ENCODE measurements at regions not wholly inside any gene's neighbourhood (a gene's known extent, or its start where the extent isn't known, plus 50 kb on each side); places are given as distances from the start of the nearest gene placed in this dataset.
"Not testable (repeated sequence)": the region's sequence is repeated elsewhere in the genome, so short reads cannot be mapped to it uniquely, and the experiment has no call there.

GRCh38 chr6:27138837-27139755 lies 108.4 kb upstream of the PRSS16 start:
- peak; percentile 84 for DNase-seq

DNA sequence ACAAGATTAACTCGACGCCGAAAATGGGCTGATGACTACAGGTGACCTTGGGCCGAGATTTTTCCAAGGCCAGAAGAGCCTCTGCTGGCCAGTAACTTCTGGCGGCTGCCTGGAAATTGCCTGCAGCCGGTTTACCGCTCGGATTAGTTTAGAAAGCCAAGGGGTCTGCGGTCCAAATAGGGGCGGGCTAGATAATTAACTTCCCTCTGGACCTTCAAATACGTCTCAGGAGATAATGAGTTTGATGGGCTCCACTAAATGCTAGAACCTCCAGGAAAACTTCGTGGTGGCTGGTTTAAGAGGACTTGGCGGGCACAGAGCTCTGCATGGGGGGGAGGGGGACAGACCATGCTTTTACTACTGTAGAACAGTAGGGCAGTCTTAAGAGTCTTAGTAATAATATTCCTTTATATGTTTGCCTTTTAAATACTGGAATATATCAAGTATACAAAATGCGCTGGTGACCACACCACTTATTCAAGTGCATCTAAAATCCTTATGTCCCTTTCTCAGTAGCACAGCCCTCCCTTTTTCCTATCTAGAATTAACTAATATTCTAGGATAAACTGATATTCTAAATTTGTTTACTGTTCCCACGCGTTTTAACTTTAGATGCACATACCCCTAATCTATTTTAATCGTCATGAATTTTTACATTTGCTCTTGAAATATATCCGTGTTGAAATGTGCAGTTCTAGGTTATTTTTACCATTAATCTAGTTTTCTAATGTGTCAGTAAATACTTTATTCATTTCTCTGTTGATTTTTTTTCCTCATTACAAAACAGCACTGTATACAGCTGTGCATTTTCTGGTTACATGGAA lies 107.5 kb upstream of the PRSS16 start:
- DNase-seq = no peak

DNA sequence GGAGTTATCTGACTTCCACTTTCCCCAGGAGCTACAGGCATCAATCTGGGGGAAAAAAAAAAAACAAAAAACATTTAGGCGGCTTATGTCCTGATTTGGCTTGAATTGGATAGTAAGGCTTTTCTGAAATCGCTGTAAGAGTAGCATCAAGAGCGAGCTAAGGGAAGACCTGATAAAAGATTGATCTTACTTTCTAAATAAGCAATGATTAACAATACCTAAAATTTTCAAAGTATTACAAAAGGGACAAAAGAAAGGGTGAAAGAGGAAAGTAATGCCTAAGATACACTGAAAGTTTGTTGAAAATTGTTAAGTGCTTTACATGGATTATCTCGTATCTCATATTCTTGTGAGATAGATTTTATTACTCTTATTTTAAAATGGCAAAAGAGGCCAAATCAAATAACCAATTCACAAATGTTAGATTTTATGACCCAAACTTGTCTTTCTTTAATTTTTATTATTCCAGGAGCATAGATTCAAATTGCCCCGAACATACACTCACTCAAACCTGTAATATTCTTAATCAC lies 106.4 kb upstream of the PRSS16 start:
- no peak for DNase-seq

GRCh38 chr6:27141529-27142015 lies 105.9 kb upstream of the PRSS16 start:
- DNase-seq = no peak

DNA sequence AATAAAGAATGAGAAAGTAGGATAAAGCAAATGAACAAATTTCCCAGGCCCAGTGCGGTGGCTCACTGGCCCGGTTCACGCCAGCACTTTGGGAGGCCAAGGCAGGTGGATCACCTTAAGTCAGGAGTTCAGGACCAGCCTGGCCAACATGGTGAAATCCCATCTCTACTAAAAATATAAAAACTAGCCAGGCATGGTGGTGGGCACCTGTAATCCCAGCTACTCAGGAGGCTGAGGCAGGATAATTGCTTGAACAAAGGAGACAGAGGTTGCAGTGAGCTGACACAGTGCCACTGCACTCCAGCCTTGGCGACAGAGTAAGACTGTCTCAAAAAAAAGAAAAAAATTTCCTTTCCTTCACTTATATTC lies 104.5 kb upstream of the PRSS16 start:
- DNase-seq = not testable (repeated sequence)

DNA sequence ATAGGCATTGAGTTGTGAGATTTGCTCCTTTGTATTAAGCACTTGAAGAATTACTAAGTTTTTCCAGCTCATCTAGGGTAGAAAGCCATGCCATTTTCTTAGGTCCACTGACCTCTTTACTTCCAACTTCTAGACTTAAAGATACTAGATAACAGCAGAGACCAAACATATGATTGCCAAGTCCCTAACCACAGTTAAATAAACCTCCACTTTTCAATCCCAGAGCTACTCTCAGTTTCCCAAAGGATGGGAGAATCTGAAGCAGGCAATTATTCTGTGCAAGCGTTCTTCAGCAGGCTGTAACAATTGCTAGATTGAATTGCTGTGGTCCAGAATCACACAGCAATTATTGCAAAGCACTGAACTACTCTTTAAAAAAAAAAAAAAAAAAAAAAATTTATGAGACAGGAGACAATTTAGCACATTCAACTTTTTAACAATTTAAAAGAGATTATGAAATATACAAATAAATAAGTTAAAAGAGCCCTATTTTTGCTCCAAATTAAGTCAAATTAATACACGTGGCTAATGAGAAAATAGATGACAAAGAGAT lies 104.0 kb upstream of the PRSS16 start:
- DNase-seq = no peak

DNA sequence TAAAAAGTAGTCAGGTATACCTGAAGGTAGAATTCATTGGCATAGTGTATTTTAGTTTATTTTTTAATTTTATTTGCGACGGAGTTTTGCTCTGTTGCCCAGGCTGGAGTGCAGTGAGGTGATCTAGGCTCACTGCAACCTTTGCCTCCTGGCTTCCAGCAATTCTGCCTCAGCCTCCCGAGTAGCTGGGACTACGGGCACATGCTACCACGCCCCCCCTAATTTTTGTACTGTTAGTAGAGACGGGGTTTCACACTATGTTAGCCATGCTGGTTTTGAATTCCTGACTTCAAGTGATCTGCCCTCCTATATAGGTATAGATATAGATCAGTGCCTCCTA lies 102.8 kb upstream of the PRSS16 start:
- no peak for DNase-seq

DNA sequence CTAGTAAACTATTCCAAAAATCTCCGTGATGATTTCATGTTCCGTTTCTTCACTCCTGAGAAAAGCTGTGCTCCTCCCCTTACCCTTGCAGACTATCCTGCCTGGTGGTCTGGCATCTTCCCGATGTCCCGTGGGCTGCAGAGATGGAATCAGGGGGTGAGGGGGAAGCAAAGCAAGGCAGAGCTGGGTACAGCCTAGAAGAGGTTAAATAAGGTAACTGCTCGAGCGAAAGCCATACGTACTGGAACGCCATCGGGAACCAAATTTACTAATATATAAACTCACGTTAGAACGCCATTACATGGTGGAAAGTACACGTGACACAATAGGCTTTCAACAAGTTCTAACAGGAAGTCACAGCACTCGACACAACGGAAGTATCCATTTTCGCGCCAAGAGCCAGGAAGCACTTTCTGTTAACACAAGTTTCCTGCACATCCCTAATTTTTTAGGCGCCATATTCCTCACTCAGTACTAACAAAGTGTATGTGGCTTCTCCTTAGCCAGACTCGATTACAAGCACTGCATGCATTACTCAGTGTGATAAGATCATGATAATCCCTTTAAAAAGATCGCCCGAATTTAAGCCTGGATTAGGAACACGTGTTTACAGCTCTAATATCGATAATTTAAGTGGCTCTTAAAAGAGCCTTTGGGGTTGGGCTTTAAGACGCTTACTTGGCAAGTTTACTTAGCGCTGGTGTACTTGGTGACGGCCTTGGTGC lies 101.6 kb upstream of the PRSS16 start:
- DNase-seq = peak; percentile 82

- not testable (repeated sequence) for DNase-seq
These were observed 101.1 kb upstream of the PRSS16 start for GRCh38 chr6:27146456-27146705.

- peak; percentile 97 for DNase-seq
These were observed 100.6 kb upstream of the PRSS16 start for GRCh38 chr6:27146706-27147505.

GRCh38 chr6:27148404-27148795 lies 99.1 kb upstream of the PRSS16 start:
- DNase-seq = no peak

DNA sequence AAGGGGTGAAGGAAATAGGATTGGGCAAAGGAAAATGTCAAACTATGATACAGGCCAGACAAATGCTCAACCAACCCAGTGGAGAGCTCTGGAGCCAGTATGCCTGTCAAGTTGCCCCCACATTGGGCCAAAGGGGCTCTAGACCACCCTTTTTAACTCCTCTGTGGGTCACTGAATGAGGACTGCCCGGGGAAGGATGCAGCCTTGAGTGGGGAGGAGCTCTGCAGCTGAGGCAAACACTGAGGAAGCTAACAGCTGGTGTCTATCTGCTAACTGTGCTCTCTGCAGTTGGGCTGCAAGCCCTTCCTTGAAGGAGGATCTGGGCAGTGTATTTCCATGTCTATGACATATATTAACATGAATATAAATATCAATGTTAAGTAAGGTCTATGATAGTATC lies 98.4 kb upstream of the PRSS16 start:
- no peak for DNase-seq

- DNase-seq = peak; percentile 31
These were observed 92.8 kb upstream of the PRSS16 start for GRCh38 chr6:27154696-27155095.

- DNase-seq = no peak
These were observed 90.5 kb upstream of the PRSS16 start for GRCh38 chr6:27156874-27157458.

GRCh38 chr6:27157459-27158315 lies 89.8 kb upstream of the PRSS16 start:
- DNase-seq = peak; percentile 90

DNA sequence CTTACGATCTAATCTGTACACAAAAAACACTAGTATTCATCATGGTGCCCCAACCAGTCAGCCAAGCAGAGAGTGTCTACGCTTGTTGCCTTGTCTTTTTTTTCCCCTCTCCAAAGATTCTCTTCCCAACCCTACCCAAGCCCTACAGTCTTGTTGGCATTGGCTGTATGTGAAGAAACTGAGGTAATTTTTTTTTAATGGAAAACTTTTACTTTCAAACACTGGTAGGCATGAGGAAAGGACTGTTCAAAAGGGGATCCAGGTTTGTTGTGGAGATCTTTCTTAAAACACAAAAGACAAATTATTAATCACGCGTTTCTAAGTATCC lies 89.2 kb upstream of the PRSS16 start:
- DNase-seq = no peak

- DNase-seq = no peak
These were observed 87.8 kb upstream of the PRSS16 start for GRCh38 chr6:27159725-27160124.

GRCh38 chr6:27161115-27161514 lies 86.4 kb upstream of the PRSS16 start:
- DNase-seq = no peak

GRCh38 chr6:27161603-27161945 lies 85.9 kb upstream of the PRSS16 start:
- no peak for DNase-seq

DNA sequence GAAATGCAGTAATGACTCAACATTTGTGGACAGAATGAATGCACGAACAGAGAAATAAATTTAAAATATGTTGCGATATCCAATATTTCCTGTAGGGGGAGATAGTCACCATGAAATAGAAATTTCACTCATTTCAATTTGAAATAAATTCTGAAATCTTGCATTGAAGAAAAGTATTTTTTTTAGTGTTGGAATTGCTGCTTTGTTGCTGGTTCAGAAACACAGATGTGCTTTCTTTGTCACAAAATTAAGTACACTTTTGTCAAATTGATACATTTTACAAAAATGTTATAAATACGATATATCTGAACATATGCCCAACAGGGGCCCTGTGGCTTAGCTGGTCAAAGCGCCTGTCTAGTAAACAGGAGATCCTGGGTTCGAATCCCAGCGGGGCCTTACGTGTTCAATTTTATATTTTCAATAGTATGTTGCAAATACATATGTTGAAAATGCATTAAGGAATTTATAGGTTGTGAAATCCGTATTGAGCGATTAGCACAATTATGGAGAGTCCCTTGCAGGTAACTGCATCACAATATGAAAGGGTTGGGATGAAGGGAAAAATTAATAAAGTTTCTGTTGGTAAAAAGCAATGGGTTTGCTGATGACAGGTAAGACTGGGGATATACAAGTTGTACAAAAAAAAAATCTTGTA lies 85.4 kb upstream of the PRSS16 start:
- DNase-seq = peak; percentile 71

Data from CD4-positive, alpha-beta T cell treated with Interleukin-10 for 1 hour (primary cell).